NCI-H2107 (cell line): ENCODE measurements at regions not wholly inside any gene's neighbourhood (a gene's known extent, or its start where the extent isn't known, plus 50 kb on each side); places are given as distances from the start of the nearest gene placed in this dataset.

ENCODE experiments used
- DNase-seq: peaks from one replicate; lab custom pipeline; 2025; lab: John Stamatoyannopoulos, UW

DNA sequence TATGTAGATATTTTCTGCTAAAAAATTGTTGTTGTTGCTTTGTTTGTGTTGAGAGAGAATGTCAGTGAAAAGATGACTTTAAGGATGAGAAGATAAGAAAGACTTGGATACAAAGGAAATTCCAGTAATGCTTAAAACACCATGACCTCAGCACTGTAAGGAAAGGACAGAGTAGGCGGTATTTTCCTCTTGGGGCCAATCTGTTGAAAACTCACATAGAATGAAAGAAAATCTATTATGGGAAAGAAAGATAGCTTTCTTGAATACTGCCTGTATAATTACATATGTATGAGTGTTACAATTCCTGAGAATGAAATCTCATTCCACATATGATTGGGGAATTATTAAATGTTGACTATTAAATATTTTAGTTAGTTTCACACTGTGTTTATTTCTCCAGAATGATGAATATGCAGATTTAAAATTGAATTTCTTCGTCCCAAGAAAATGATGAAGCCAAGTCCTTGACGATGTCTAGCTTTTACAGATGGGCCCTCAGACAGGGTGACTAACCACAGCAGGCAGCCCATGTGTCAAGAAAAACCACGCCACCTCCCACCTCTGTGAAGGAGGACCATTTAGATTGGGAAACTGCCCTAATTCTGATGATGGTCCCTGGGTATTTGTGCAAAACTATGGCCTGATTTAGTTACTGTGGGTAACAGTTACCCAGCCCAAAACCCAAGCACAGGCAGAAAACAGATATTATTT is 49.7 kb upstream of the LMO4 start:
- no peak for DNase-seq
